ENCODE measurements at regions not wholly inside any gene's neighbourhood (a gene's known extent, or its start where the extent isn't known, plus 50 kb on each side); places are given as distances from the start of the nearest gene placed in this dataset.
"Not testable (repeated sequence)": the region's sequence is repeated elsewhere in the genome, so short reads cannot be mapped to it uniquely, and the experiment has no call there.

GRCh38 chr4:82301390-82301789 is 72.4 kb downstream of the HNRNPD start:
- not testable (repeated sequence) for DNase-seq (ENCODE audit: low read depth in 2 of 2)

- no peak for DNase-seq (ENCODE audit: low read depth in 2 of 2)
Observed at GRCh38 chr4:82293304-82293703, 80.5 kb downstream of the HNRNPD start.

GRCh38 chr4:82287720-82288119 is 86.1 kb downstream of the HNRNPD start:
- DNase-seq (ENCODE audit: low read depth in 2 of 2) = no peak

- DNase-seq (ENCODE audit: low read depth in 2 of 2) = peak; percentile 99
Observed at GRCh38 chr4:82284858-82285805, 88.7 kb downstream of the HNRNPD start.

GRCh38 chr4:82284475-82284857 is 89.3 kb downstream of the HNRNPD start:
- DNase-seq (ENCODE audit: low read depth in 2 of 2) = no peak

- no peak for DNase-seq (ENCODE audit: low read depth in 2 of 2)
Observed at GRCh38 chr4:82282875-82283274, 90.9 kb downstream of the HNRNPD start.

- not testable (repeated sequence) for DNase-seq (ENCODE audit: low read depth in 2 of 2)
Observed at GRCh38 chr4:82279550-82279949, 94.2 kb downstream of the HNRNPD start.

GRCh38 chr4:82276332-82276640 is 97.5 kb downstream of the HNRNPD start:
- DNase-seq (ENCODE audit: low read depth in 2 of 2) = no peak

- DNase-seq (ENCODE audit: low read depth in 2 of 2) = no peak
Observed at GRCh38 chr4:82275431-82276331, 98.1 kb downstream of the HNRNPD start.

- DNase-seq (ENCODE audit: low read depth in 2 of 2) = not testable (repeated sequence)
Observed at GRCh38 chr4:82274700-82275099, 99.1 kb downstream of the HNRNPD start.

GRCh38 chr4:82272523-82272922 is 101.3 kb downstream of the HNRNPD start:
- DNase-seq (ENCODE audit: low read depth in 2 of 2) = not testable (repeated sequence)

GRCh38 chr4:82271915-82272480 is 101.8 kb downstream of the HNRNPD start:
- DNase-seq (ENCODE audit: low read depth in 2 of 2) = not testable (repeated sequence)

- DNase-seq (ENCODE audit: low read depth in 2 of 2) = no peak
Observed at GRCh38 chr4:82268826-82269193, 105.0 kb downstream of the HNRNPD start.

- peak in 1 of 2 donors; percentile 30 for DNase-seq (ENCODE audit: low read depth in 2 of 2)
Observed at GRCh38 chr4:82268050-82268825, 105.6 kb downstream of the HNRNPD start.

GRCh38 chr4:82267506-82267905 is 106.3 kb downstream of the HNRNPD start:
- DNase-seq (ENCODE audit: low read depth in 2 of 2) = no peak

- DNase-seq (ENCODE audit: low read depth in 2 of 2) = no peak
Observed at GRCh38 chr4:82266345-82266744, 107.4 kb downstream of the HNRNPD start.

- no peak for DNase-seq (ENCODE audit: low read depth in 2 of 2)
Observed at GRCh38 chr4:82261084-82261483, 112.7 kb downstream of the HNRNPD start.

- DNase-seq (ENCODE audit: low read depth in 2 of 2) = no peak
Observed at GRCh38 chr4:82260632-82261031, 113.2 kb downstream of the HNRNPD start.

- no peak for DNase-seq (ENCODE audit: low read depth in 2 of 2)
Observed at GRCh38 chr4:82256718-82257117, 117.1 kb downstream of the HNRNPD start.

GRCh38 chr4:82255657-82256056 is 118.1 kb downstream of the HNRNPD start:
- DNase-seq (ENCODE audit: low read depth in 2 of 2) = no peak

- no peak for DNase-seq (ENCODE audit: low read depth in 2 of 2)
Observed at GRCh38 chr4:82248903-82249632, 124.7 kb downstream of the HNRNPD start.

All from stimulated activated CD4-positive, alpha-beta T cell treated with anti-CD3 and anti-CD28 coated beads, Interleukin-1b, Interleukin-23, amount 100 ng/mL, for 4 hours (primary cell).